Omental fat pad (tissue), 3 donors: ENCODE measurements at regions not wholly inside any gene's neighbourhood (a gene's known extent, or its start where the extent isn't known, plus 50 kb on each side); places are given as distances from the start of the nearest gene placed in this dataset.

Experiments
- ATAC-seq: fragments of 150-250 bp; one replicate; pipeline ENCODE4 v1.9.1; 2016; ENCODE audit warnings: mild to moderate bottlenecking, moderate library complexity; ENCODE audit not compliant: low FRiP score
- DNase-seq: peaks from one replicate; pipeline ENCODE4 v3.0.0-alpha.2; 2019; ENCODE audit warnings: low spot score
- CTCF ChIP-seq, 3 donors: fragments of 450-650 bp; IDR thresholded peaks; one replicate each; pipeline ENCODE4 v1.5.1; 2016 to 2017; ENCODE audit warnings: antibody characterized with exemption in 3 of 3, mild to moderate bottlenecking in 3 of 3, moderate library complexity in 2 of 3

GRCh38 chr2:136257893-136258292, 139.9 kb upstream of the CXCR4 start:
- no peak for TF ChIP-seq CTCF (IDR thresholded peaks at IDR 0.05)
- no peak for ATAC-seq
- no peak for DNase-seq

GRCh38 chr2:136255648-136256461, 137.9 kb upstream of the CXCR4 start:
- DNase-seq (no peak), ATAC-seq (no peak)
- TF ChIP-seq CTCF (IDR thresholded peaks at IDR 0.05), result no peak

- DNase-seq, result no peak
- no peak for ATAC-seq
- no peak for TF ChIP-seq CTCF (IDR thresholded peaks at IDR 0.05)
These were observed 137.2 kb upstream of the CXCR4 start for GRCh38 chr2:136255127-136255526.

- no peak for ATAC-seq
- no peak for DNase-seq
- TF ChIP-seq CTCF (IDR thresholded peaks at IDR 0.05), result no peak
These were observed 136.7 kb upstream of the CXCR4 start for GRCh38 chr2:136254681-136255080.

GRCh38 chr2:136253288-136254004, 135.5 kb upstream of the CXCR4 start:
- DNase-seq (no peak), ATAC-seq (no peak)
- TF ChIP-seq CTCF (IDR thresholded peaks at IDR 0.05), result no peak

- no peak for DNase-seq
These were observed 134.1 kb upstream of the CXCR4 start for GRCh38 chr2:136251885-136252585.

More at GRCh38 chr2:136251885-136252585, 134.1 kb upstream of the CXCR4 start:
- no peak for ATAC-seq
- TF ChIP-seq CTCF (IDR thresholded peaks at IDR 0.05), result no peak
